GM23248 (cell line): ENCODE measurements at regions not wholly inside any gene's neighbourhood (a gene's known extent, or its start where the extent isn't known, plus 50 kb on each side); places are given as distances from the start of the nearest gene placed in this dataset.
A peak's percentile ranks its signal among the peaks of the same experiment; 100 is the strongest.

Source experiments
- DNase-seq: peaks from one replicate; pipeline ENCODE4 v3.0.0-alpha.2; 2015
- H2AFZ ChIP-seq: fragments of 200-600 bp; sonication (generic); 2 replicates; pipeline ENCODE4 v1.6.1; 2016; ENCODE audit warnings: antibody characterized with exemption
- H3F3A ChIP-seq: fragments of 200-600 bp; sonication (generic); 2 replicates; pipeline ENCODE4 v1.6.1; 2016; ENCODE audit warnings: mild to moderate bottlenecking, antibody characterized with exemption, mixed run types; ENCODE audit not compliant: insufficient read depth
- H3K27ac ChIP-seq: fragments of 200-600 bp; sonication (generic); 2 replicates; pipeline ENCODE4 v1.5.1; 2016; ENCODE audit warnings: mild to moderate bottlenecking
- H3K27me3 ChIP-seq: fragments of 200-600 bp; sonication (generic); replicated peaks from 2 replicates; pipeline ENCODE4 v1.6.1; 2016; ENCODE audit warnings: mild to moderate bottlenecking; ENCODE audit not compliant: insufficient read depth
- H3K36me3 ChIP-seq: fragments of 200-600 bp; sonication (generic); 2 replicates; pipeline ENCODE4 v1.6.1; 2016; ENCODE audit warnings: low read depth, mild to moderate bottlenecking
- H3K4me1 ChIP-seq: fragments of 200-600 bp; sonication (generic); 2 replicates; pipeline ENCODE4 v1.6.1; 2016; ENCODE audit warnings: mild to moderate bottlenecking; ENCODE audit not compliant: insufficient read depth
- H3K4me2 ChIP-seq: fragments of 200-600 bp; sonication (generic); one replicate; pipeline ENCODE4 v1.6.1; 2016; ENCODE audit warnings: mild to moderate bottlenecking; ENCODE audit not compliant: unreplicated experiment
- H3K4me3 ChIP-seq: fragments of 200-600 bp; sonication (generic); 2 replicates; pipeline ENCODE4 v1.5.1; 2016; ENCODE audit warnings: mild to moderate bottlenecking
- H3K79me2 ChIP-seq: fragments of 200-600 bp; sonication (generic); 2 replicates; pipeline ENCODE4 v1.6.1; 2016; ENCODE audit warnings: mild to moderate bottlenecking; ENCODE audit not compliant: insufficient read depth
- H3K9ac ChIP-seq: fragments of 200-600 bp; sonication (generic); 2 replicates; pipeline ENCODE4 v1.6.1; 2016; ENCODE audit warnings: mild to moderate bottlenecking
- H3K9me2 ChIP-seq: fragments of 200-600 bp; sonication (generic); 2 replicates; pipeline ENCODE4 v1.6.1; 2016; ENCODE audit warnings: mixed run types, mild to moderate bottlenecking, moderate library complexity; ENCODE audit not compliant: insufficient read depth
- H3K9me3 ChIP-seq: fragments of 200-600 bp; sonication (generic); one replicate; pipeline ENCODE4 v1.6.1; 2017; ENCODE audit warnings: low read depth
- H4K20me1 ChIP-seq: fragments of 200-600 bp; sonication (generic); 2 replicates; pipeline ENCODE4 v1.6.0; 2016; ENCODE audit not compliant: insufficient read depth
- EZH2 ChIP-seq: fragments of 200-600 bp; sonication (generic); IDR thresholded peaks from 2 replicates; pipeline ENCODE4 v1.6.1; 2018; ENCODE audit warnings: antibody characterized with exemption, mild to moderate bottlenecking; ENCODE audit not compliant: insufficient read depth, poor library complexity, severe bottlenecking
- EZH2phosphoT487 ChIP-seq: fragments of 200-600 bp; sonication (generic); IDR thresholded peaks from 2 replicates; pipeline ENCODE4 v1.6.1; 2018; ENCODE audit warnings: antibody characterized with exemption, moderate library complexity, mild to moderate bottlenecking, low read depth; ENCODE audit not compliant: insufficient read depth
- WGBS, 2 experiments: methylation state at CpG; one replicate each; pipeline ENCODE4 v1.1.6; 2015 to 2017; ENCODE audit warnings: low lambda C conversion rate in 2 of 2, low coverage in 1 of 2; ENCODE audit errors: missing lambda C conversion rate in 2 of 2; 5-methylcytosine and 5-hydroxymethylcytosine counted together
- in situ Hi-C: fragments of 300-500 bp; cut with MboI; formaldehyde crosslinking; loops from 2 replicates; pipeline ENCODE4 v1.15.0; 2020

GRCh38 chr2:15006667-15007066, 374.1 kb downstream of the LRATD1 start:
- no peak overlapping the region for H3K9ac ChIP-seq
- H3F3A ChIP-seq: no peaks in the 10 kb centered on the region
- no peaks in the 10 kb centered on the region for H3K27me3 ChIP-seq
- no peaks in the 10 kb centered on the region for H3K9me3 ChIP-seq
- DNase-seq: no peak
- H2AFZ ChIP-seq: no peak overlapping the region
- H4K20me1 ChIP-seq: no peaks in the 10 kb centered on the region
- H3K79me2 ChIP-seq: no peaks in the 10 kb centered on the region
- no peaks in the 10 kb centered on the region for H3K36me3 ChIP-seq
- TF ChIP-seq EZH2phosphoT487 (no peak), EZH2 (no peak)
- no peaks in the 10 kb centered on the region for H3K9me2 ChIP-seq
- H3K4me2 ChIP-seq: no peak overlapping the region
- no peak overlapping the region for H3K4me3 ChIP-seq
- H3K27ac ChIP-seq: no peak overlapping the region
- no peaks in the 10 kb centered on the region for H3K4me1 ChIP-seq
- WGBS, 2 experiments: 6 to 8% methylated on average over 2 of the region's 2 CpGs
- in situ Hi-C loops: no loop called here

- H4K20me1 ChIP-seq: no peaks in the 10 kb centered on the region
- H3K9ac ChIP-seq: no peak overlapping the region
- WGBS, 2 experiments: 1 to 2% methylated on average over 4 of the region's 4 CpGs
- H3K27ac ChIP-seq: no peak overlapping the region
- H2AFZ ChIP-seq: no peak overlapping the region
- H3K27me3 ChIP-seq: no peaks in the 10 kb centered on the region
- no peak for TF ChIP-seq EZH2
- no peak for TF ChIP-seq EZH2phosphoT487
- H3K9me2 ChIP-seq: no peaks in the 10 kb centered on the region
- no peaks in the 10 kb centered on the region for H3K79me2 ChIP-seq
- no peaks in the 10 kb centered on the region for H3K9me3 ChIP-seq
- H3K4me2 ChIP-seq: no peak overlapping the region
- no peaks in the 10 kb centered on the region for H3K4me1 ChIP-seq
- H3K36me3 ChIP-seq: no peaks in the 10 kb centered on the region
- no peak overlapping the region for H3K4me3 ChIP-seq
- DNase-seq: peak; percentile 13
- in situ Hi-C loops: no loop called here
- no peaks in the 10 kb centered on the region for H3F3A ChIP-seq
Measured at GRCh38 chr2:15009681-15010080, 377.2 kb downstream of the LRATD1 start.

GRCh38 chr2:15010346-15010745, 377.8 kb downstream of the LRATD1 start:
- DNase-seq: no peak
- no peak overlapping the region for H2AFZ ChIP-seq
- H3K36me3 ChIP-seq: no peaks in the 10 kb centered on the region
- no peaks in the 10 kb centered on the region for H4K20me1 ChIP-seq
- no peak for TF ChIP-seq EZH2phosphoT487
- no peak for TF ChIP-seq EZH2
- no peaks in the 10 kb centered on the region for H3F3A ChIP-seq
- H3K27ac ChIP-seq: no peak overlapping the region
- H3K4me1 ChIP-seq: no peaks in the 10 kb centered on the region
- no peak overlapping the region for H3K4me3 ChIP-seq
- H3K79me2 ChIP-seq: no peaks in the 10 kb centered on the region
- WGBS, 2 experiments: 29 to 30% methylated on average over 1 of the region's 1 CpG
- no peaks in the 10 kb centered on the region for H3K9me2 ChIP-seq
- no peak overlapping the region for H3K4me2 ChIP-seq
- no peak overlapping the region for H3K9ac ChIP-seq
- H3K9me3 ChIP-seq: no peaks in the 10 kb centered on the region
- H3K27me3 ChIP-seq: no peaks in the 10 kb centered on the region
- in situ Hi-C loops: no loop called here

GRCh38 chr2:15018814-15019213, 386.3 kb downstream of the LRATD1 start:
- WGBS, 2 experiments: 6 to 10% methylated on average over 1 of the region's 1 CpG
- Histone ChIP-seq H2AFZ (no peak overlapping the region), H3K79me2 (no peaks in the 10 kb centered on the region), H3K9me3 (no peaks in the 10 kb centered on the region), H3F3A (no peaks in the 10 kb centered on the region), H3K9ac (no peak overlapping the region), H4K20me1 (no peaks in the 10 kb centered on the region), H3K36me3 (no peaks in the 10 kb centered on the region), H3K27ac (no peak overlapping the region), H3K4me3 (no peak overlapping the region), H3K4me1 (no peaks in the 10 kb centered on the region), H3K9me2 (no peaks in the 10 kb centered on the region), H3K4me2 (no peak overlapping the region), H3K27me3 (no peaks in the 10 kb centered on the region)
- no peak for TF ChIP-seq EZH2
- TF ChIP-seq EZH2phosphoT487: no peak
- no peak for DNase-seq
- in situ Hi-C loops: no loop called here

- 33 to 58% methylated on average over 1 of the region's 1 CpG for WGBS, 2 experiments
- Histone ChIP-seq H3K9me2 (no peaks in the 10 kb centered on the region), H3K9ac (no peak overlapping the region), H3K9me3 (no peaks in the 10 kb centered on the region), H2AFZ (no peak overlapping the region), H3F3A (no peaks in the 10 kb centered on the region), H4K20me1 (no peaks in the 10 kb centered on the region), H3K4me2 (no peak overlapping the region), H3K79me2 (no peaks in the 10 kb centered on the region), H3K27me3 (no peaks in the 10 kb centered on the region), H3K27ac (no peak overlapping the region), H3K4me1 (no peaks in the 10 kb centered on the region), H3K4me3 (no peak overlapping the region), H3K36me3 (no peaks in the 10 kb centered on the region)
- in situ Hi-C loops: no loop called here
- TF ChIP-seq EZH2phosphoT487 (no peak), EZH2 (no peak)
- DNase-seq: no peak
Measured at GRCh38 chr2:15023221-15023620, 390.7 kb downstream of the LRATD1 start.
